ENCODE measurements at regions not wholly inside any gene's neighbourhood (a gene's known extent, or its start where the extent isn't known, plus 50 kb on each side); places are given as distances from the start of the nearest gene placed in this dataset.

DNA sequence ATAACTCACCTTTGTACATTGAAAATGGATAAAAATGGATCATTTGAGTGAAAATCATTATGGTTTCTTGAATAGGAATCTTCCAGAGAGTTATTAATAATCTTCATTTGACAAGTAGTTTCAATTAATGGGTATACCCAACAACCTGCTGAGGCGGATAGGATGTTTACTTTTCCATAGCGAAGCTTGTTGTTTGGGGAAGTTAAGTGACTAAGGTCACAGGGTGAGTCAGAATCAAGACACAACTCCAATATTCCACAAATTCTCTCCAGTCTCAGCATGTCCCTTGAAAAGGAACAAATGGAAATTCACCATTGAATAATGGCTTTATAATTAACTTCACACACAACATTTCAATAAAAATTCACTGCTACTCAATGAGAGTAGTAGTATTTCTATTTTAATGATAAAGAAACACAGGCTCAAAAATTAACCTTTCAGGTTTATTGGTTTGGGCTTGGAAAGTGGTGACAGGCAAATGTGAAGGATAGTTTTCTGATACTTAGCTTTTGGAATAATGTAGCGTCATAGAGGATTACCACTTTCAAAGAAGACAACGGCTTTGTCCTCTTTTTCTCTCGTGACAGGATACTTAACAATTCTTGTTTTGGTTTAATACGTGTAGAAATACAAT, 211.3 kb downstream of the GPD2 start:
- H3K36me3 ChIP-seq, result no peaks in the 10 kb centered on the region
- no peak overlapping the region for H3K27ac ChIP-seq
- no peak overlapping the region for H3K4me3 ChIP-seq
- H3K9me3 ChIP-seq, result no peaks in the 10 kb centered on the region
- no peak for DNase-seq
- H3K4me1 ChIP-seq, result no peaks in the 10 kb centered on the region
- no peaks in the 10 kb centered on the region for H3K27me3 ChIP-seq
- TF ChIP-seq POLR2A (IDR thresholded peaks at IDR 0.05), result no peak
- TF ChIP-seq, protein P1, sequence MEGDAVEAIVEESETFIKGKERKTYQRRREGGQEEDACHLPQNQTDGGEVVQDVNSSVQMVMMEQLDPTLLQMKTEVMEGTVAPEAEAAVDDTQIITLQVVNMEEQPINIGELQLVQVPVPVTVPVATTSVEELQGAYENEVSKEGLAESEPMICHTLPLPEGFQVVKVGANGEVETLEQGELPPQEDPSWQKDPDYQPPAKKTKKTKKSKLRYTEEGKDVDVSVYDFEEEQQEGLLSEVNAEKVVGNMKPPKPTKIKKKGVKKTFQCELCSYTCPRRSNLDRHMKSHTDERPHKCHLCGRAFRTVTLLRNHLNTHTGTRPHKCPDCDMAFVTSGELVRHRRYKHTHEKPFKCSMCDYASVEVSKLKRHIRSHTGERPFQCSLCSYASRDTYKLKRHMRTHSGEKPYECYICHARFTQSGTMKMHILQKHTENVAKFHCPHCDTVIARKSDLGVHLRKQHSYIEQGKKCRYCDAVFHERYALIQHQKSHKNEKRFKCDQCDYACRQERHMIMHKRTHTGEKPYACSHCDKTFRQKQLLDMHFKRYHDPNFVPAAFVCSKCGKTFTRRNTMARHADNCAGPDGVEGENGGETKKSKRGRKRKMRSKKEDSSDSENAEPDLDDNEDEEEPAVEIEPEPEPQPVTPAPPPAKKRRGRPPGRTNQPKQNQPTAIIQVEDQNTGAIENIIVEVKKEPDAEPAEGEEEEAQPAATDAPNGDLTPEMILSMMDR (IDR thresholded peaks at IDR 0.05), result no peak

GRCh38 chr2:156648522-156648921, 212.3 kb downstream of the GPD2 start:
- Histone ChIP-seq H3K36me3 (no peaks in the 10 kb centered on the region), H3K4me1 (no peaks in the 10 kb centered on the region), H3K27ac (no peak overlapping the region), H3K4me3 (no peak overlapping the region), H3K9me3 (no peaks in the 10 kb centered on the region), H3K27me3 (no peaks in the 10 kb centered on the region)
- no peak for TF ChIP-seq POLR2A (IDR thresholded peaks at IDR 0.05)
- TF ChIP-seq, protein P1 (IDR thresholded peaks at IDR 0.05), result no peak
- no peak for DNase-seq

DNA sequence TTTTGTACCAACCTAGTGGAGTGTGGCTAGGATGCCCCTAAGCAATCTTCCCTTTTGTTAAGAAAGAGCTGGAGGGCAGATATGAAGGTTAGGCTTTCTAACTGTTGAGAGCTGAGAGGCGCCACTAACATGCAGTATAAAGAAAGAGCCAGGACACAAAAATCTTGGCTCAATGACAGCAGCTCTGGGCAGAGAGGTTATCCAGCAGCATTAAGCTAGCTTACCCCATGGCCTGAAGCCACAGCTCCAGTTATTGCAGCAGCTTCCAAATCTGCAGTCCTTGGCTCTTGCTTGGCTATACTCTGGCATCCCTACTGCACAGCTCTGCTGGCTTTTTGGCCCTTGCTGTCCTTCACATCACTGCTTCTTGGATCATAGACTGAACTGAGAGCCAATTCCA, 213.4 kb downstream of the GPD2 start:
- Histone ChIP-seq H3K27ac (no peak overlapping the region), H3K4me1 (no peaks in the 10 kb centered on the region), H3K27me3 (no peaks in the 10 kb centered on the region), H3K9me3 (no peaks in the 10 kb centered on the region), H3K36me3 (no peaks in the 10 kb centered on the region), H3K4me3 (no peak overlapping the region)
- TF ChIP-seq POLR2A (IDR thresholded peaks at IDR 0.05), result no peak
- TF ChIP-seq, protein P1 (IDR thresholded peaks at IDR 0.05), result no peak
- DNase-seq, result no peak

DNA sequence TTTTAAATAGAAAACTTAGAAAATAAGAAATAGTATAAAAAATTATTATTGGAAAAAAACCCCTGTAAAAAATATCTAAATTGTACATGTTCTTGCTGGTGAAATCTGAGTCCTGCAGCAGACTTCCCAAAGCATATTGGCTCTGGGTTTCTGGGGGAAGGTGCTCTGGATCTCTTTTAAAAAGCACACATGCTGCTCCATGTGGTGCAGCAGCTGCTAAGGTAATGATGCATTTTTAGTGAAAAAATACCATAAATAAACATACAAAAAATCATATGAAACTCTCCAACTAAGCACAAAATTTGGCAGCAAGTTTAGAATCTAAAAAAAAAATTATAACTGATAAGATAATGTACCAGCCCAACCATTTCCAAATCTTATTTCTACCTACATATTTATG, 216.5 kb downstream of the GPD2 start:
- no peaks in the 10 kb centered on the region for H3K4me1 ChIP-seq
- H3K27ac ChIP-seq, result no peak overlapping the region
- DNase-seq, result no peak
- no peaks in the 10 kb centered on the region for H3K9me3 ChIP-seq
- H3K36me3 ChIP-seq, result no peaks in the 10 kb centered on the region
- H3K27me3 ChIP-seq, result no peaks in the 10 kb centered on the region
- H3K4me3 ChIP-seq, result no peak overlapping the region
- no peak for TF ChIP-seq POLR2A (IDR thresholded peaks at IDR 0.05)
- TF ChIP-seq, protein P1 (IDR thresholded peaks at IDR 0.05), result no peak

DNA sequence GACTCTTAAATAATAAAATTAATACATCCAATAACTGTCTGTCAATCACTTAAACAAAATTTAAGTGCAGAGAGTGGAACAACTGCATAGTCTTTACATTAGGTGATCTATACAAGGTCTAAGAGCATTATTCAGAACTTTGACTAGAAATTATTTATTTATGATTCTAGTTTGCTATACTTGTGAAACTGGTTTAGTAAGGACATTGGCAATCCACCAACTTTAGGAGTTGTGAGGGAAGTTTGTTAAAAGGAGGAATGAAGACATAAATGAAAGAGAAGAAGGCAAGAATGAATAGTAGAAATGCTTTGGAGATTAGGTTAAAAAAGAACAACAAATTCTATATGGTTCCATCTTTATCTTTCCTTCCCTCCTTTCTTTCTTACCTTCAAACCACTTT, 217.5 kb downstream of the GPD2 start:
- Histone ChIP-seq H3K9me3 (no peaks in the 10 kb centered on the region), H3K4me1 (no peaks in the 10 kb centered on the region), H3K27ac (no peak overlapping the region), H3K36me3 (no peaks in the 10 kb centered on the region), H3K4me3 (no peak overlapping the region), H3K27me3 (no peaks in the 10 kb centered on the region)
- TF ChIP-seq POLR2A (IDR thresholded peaks at IDR 0.05), result no peak
- TF ChIP-seq, protein P1 (IDR thresholded peaks at IDR 0.05), result no peak
- DNase-seq, result no peak

- no peak for DNase-seq
- H3K27ac ChIP-seq, result no peak overlapping the region
- no peaks in the 10 kb centered on the region for H3K4me1 ChIP-seq
- no peaks in the 10 kb centered on the region for H3K27me3 ChIP-seq
- H3K36me3 ChIP-seq, result no peaks in the 10 kb centered on the region
- H3K4me3 ChIP-seq, result no peak overlapping the region
- H3K9me3 ChIP-seq, result no peaks in the 10 kb centered on the region
- no peak for TF ChIP-seq POLR2A (IDR thresholded peaks at IDR 0.05)
- TF ChIP-seq, protein P1 (IDR thresholded peaks at IDR 0.05), result no peak
Observed at GRCh38 chr2:156657809-156658208, 221.6 kb downstream of the GPD2 start.
